Fibroblast of lung (primary cell): ENCODE measurements at regions not wholly inside any gene's neighbourhood (a gene's known extent, or its start where the extent isn't known, plus 50 kb on each side); places are given as distances from the start of the nearest gene placed in this dataset.

ENCODE experiments used
- CTCF ChIP-seq, 2 donors: IDR thresholded peaks in 1 of 2; conservative IDR thresholded peaks in 1 of 2; 1 replicate in 1 of 2; 2 replicates in 1 of 2; pipeline ENCODE4 v1.5.1; 2011 to 2012; ENCODE audit warnings: low read length in 2 of 2, control low read depth in 1 of 2, inconsistent platforms in 1 of 2, low read depth in 1 of 2, mild to moderate bottlenecking in 1 of 2
- EZH2 ChIP-seq: IDR thresholded peaks from 2 replicates; pipeline ENCODE4 v1.5.1; 2012; ENCODE audit warnings: low read length, control low read depth, mild to moderate bottlenecking; ENCODE audit errors: missing control alignments

GRCh38 chr7:46390042-46390441, 469.0 kb upstream of the IGFBP3 start:
- TF ChIP-seq CTCF (conservative IDR thresholded peaks at IDR 0.05 in 1 of 2, IDR thresholded peaks at IDR 0.05 in 1 of 2; ENCODE audit: low read depth in 1 of 2, low read length in 2 of 2) (peak in 1 of 2 donors; percentile 5), EZH2 (no peak)
